HG02610 (cell line): ENCODE measurements at regions not wholly inside any gene's neighbourhood (a gene's known extent, or its start where the extent isn't known, plus 50 kb on each side); places are given as distances from the start of the nearest gene placed in this dataset.
"Not testable (repeated sequence)": the region's sequence is repeated elsewhere in the genome, so short reads cannot be mapped to it uniquely, and the experiment has no call there.

Experiments used
- ATAC-seq: cut with Tn5 transposase; IDR thresholded peaks from one replicate; pipeline ENCODE4 v1.9.1; 2021; ENCODE audit warnings: mild to moderate bottlenecking, moderate library complexity; ENCODE audit not compliant: unreplicated experiment

GRCh38 chr6:63440057-63440456 lies 120.3 kb upstream of the LGSN start:
- peak; percentile 68 for ATAC-seq

GRCh38 chr6:63440594-63440993 lies 120.8 kb upstream of the LGSN start:
- no peak for ATAC-seq

- no peak for ATAC-seq
Observed at GRCh38 chr6:63441266-63441956, 121.6 kb upstream of the LGSN start.

- ATAC-seq: no peak
Observed at GRCh38 chr6:63442870-63443269, 123.1 kb upstream of the LGSN start.

GRCh38 chr6:63444768-63445167 lies 125.0 kb upstream of the LGSN start:
- no peak for ATAC-seq

DNA sequence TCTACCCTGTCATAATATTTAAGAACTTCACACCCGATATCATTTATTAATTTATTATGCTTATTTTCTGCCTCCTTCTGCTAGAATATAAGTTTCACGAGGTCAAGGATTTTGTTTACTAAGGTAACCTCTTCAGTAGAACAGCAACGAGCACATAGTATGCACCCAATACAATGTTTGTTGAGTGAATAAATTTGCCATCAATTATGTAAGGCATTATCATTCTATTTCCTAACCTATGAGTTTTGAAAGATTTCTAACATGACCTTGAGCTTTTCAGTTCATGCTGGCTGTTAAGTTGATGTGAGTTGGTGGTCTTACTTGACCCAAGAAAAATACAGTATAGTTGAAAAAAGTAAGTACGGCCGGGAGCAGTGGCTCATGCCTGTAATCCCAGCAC lies 125.9 kb upstream of the LOC128125822 start:
- ATAC-seq: no peak

GRCh38 chr6:63447134-63447533 lies 125.1 kb upstream of the LOC128125822 start:
- ATAC-seq: no peak

DNA sequence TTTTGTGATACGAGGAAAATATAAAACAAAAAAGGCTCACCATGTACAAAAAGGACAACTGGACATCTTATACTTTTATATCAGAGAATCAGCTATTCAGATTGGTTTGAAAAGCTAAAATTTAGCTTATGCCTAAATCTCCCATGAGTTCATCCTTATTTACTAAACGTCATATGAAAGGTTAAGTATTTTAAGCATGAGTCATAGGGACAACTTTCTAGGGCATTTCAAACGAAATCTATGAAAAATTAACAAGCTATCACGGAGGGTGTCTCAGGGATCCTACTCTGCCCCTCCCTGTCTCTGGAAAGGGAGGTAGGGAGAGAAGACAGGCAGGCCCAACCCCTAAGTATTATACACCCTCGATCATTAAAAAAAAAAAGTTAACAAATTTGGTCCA lies 124.1 kb upstream of the LOC128125822 start:
- ATAC-seq: no peak

- ATAC-seq: no peak
Observed at GRCh38 chr6:63449714-63450113, 122.6 kb upstream of the LOC128125822 start.

DNA sequence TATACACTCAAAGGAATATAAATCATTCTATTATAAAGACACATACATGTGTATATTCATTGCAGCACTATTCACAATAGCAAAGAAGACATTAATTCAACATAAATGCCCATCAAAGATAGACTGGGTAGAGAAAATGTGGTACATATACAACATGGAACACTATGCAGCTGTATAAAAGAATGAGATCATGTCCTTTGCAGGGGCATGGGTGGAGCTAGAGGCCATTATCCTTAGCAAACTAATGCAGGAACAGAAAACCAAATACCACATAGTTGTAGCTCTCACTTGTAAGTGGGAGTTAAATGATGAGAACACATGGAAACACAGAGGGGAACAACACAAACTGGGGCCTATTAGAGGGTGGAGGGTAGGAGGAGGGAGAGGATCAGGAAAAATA lies 121.0 kb upstream of the LOC128125822 start:
- no peak for ATAC-seq

- no peak for ATAC-seq
Observed at GRCh38 chr6:63452125-63452524, 120.2 kb upstream of the LOC128125822 start.

DNA sequence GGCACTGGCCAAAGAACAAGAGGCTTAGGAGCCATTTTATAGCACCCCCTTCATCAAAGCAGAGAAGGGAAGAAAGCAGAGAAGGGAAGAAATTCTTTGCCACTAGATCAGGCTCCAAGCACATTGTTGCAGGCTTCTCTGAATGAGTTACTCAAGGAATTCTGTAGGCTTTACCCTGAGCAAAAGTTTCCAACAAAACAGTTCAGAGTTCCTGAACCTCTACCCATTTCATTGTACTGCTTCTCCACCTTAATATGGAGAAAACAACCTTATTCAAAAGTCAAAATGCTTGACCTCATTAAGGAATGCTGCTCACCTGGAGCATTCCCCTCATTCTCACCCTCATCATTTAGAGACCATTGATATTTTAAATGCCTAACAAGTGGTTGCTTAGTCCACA lies 115.5 kb upstream of the LOC128125822 start:
- no peak for ATAC-seq

DNA sequence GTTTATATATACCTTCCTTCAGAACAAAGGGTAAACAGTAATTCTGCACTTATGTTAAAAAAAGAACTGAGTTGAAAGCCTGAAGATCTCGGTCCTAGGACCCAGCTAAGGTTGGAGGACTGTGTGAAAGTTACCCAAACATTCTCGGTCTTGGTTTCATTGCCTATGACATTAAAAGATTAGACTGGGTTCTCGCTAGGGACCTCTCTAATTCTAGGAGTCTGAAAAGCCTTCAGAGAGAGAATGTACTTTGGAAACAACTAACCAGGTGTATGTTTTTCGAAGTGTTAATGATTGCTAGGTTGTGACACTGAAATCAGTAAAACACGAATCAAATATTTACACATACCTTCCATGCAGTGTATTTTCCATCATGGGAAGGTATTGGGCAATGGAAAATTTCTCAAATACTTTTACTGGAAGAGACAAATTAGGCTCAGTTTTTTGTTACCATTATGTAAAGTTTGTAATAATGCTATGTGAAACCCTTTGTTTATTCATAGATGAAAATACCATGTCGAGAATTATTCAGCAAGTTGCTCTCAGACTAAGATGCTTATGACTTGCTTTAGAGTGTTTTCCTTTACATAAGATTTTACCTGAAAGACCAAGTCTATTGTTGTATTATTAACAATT lies 113.7 kb upstream of the LOC128125822 start:
- peak; percentile 66 for ATAC-seq

DNA sequence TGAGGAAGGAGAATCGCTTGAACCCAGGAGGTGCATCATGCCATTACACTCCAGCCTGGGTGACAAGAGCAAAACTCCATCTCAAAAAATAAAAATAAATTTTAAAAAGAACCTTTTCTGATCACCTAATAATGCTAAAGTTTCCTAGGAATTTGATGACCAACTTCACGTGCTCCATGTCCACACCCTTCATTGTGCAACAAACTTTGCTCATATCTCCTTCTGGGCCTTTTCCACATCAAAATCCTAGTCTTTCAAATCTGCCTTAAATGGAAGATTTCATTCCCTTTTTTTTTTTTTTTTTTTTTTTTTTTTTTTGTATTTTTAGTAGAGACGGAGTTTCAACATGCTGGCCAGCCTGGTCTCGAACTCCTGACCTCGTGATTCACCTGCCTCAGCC lies 112.5 kb upstream of the LOC128125822 start:
- ATAC-seq: no peak

- no peak for ATAC-seq
Observed at GRCh38 chr6:63460971-63461370, 111.3 kb upstream of the LOC128125822 start.

GRCh38 chr6:63464060-63464459 lies 108.2 kb upstream of the LOC128125822 start:
- ATAC-seq: no peak

GRCh38 chr6:63465750-63466149 lies 106.5 kb upstream of the LOC128125822 start:
- no peak for ATAC-seq

DNA sequence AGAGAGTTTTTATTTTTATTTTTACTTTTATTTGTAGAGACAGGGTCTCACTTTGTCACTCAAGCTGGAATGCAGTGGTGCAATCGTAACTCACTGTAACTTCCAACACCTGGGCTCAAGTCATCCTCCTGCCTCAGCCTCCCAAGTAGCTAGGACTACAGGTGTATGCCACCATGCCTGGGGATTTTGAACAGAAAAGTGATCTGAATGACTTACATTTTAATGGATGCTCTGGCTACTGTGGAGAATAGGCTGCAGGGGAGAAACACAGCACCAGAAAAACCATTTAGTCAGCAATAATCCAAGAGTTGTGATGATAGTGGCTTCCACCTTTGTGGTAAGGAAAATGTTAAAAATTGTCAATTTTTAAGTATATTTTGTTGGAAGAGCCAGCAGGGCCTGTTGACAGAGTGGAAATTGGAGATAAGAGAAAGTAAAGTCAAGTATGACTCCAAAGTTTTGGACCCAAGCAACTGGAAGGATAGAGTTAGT lies 106.0 kb upstream of the LOC128125822 start:
- no peak for ATAC-seq

DNA sequence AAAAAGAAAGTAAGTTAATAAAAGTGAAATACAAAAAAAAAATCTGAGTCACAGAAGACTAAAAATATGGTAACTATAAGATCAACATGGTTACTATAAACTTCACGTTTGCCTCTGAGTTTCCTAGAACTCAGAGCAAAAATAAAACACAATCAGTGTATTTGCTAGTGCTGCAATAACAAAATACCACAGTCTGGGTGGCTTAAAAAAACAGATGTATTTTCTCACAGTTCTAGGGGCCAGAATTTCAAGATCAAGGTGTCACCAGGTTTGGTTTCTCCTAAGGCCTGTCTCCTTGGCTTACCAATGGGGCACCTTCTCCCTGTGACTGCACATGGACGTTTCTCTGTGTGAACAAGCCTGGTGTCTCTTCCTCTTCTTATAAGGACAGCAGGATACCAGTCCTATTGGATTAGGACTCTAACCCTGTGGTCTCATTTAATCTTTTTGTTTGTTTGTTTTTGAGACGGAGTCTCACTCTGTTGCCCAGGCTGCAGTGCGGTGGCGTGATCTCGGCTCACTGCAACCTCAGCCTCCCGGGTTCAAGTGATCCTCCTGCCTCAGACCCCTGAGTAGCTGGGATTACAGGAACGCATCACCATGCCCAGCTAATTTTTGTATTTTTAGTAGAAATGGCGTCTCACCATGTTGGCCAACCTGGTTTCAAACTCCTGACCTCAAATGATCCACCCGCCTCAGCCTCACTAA lies 104.9 kb upstream of the LOC128125822 start:
- no peak for ATAC-seq

DNA sequence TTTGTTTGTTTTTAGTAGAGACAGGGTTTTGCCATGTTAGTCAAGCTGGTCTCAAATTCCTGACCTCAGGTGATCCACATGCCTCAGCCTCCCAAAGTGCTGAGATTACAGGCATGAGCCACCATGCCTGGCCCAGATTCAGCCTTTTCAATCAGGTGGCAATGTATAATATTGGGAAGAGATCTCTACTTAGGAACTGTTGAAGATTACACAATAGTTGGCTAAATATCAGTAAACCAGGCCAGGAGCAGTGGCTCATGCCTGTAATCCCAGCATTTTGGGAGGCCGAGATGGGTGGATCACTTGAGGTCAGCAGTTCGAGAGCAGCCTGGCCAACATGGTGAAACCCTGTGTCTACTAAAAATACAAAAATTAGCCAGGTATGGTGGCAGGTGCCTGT lies 101.1 kb upstream of the LOC128125822 start:
- not testable (repeated sequence) for ATAC-seq

- no peak for ATAC-seq
Observed at GRCh38 chr6:63471654-63472053, 100.6 kb upstream of the LOC128125822 start.

- no peak for ATAC-seq
Observed at GRCh38 chr6:63475707-63476106, 96.6 kb upstream of the LOC128125822 start.
